ENCODE measurements at regions not wholly inside any gene's neighbourhood (a gene's known extent, or its start where the extent isn't known, plus 50 kb on each side); places are given as distances from the start of the nearest gene placed in this dataset.
"Not testable (repeated sequence)": the region's sequence is repeated elsewhere in the genome, so short reads cannot be mapped to it uniquely, and the experiment has no call there.

GRCh38 chr10:125404902-125405301, 244.5 kb upstream of the CTBP2 start:
- DNase-seq (ENCODE audit: low read depth in 2 of 3, low spot score in 2 of 3) = not testable (repeated sequence)

GRCh38 chr10:125401462-125401861, 241.1 kb upstream of the CTBP2 start:
- no peak for DNase-seq (ENCODE audit: low read depth in 2 of 3, low spot score in 2 of 3)

DNA sequence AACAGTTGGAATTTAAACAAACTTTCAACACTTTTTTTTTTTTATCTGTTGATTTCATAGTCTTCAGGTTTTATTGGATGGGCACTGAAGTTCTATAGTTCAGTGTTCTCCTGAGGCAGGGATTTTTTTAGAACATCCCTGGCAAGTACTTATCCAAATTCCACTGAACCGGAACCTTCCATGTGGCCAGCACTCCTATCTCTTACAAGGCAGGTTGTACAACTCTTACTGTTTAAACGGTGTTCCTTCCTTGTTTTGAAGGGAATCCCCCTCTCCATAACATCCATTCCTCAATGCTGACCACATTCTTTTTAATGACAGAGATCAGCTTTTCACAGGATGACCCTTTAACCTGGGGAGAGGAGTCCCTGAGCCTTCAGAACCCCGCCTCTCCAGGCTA, 238.9 kb upstream of the CTBP2 start:
- DNase-seq (ENCODE audit: low read depth in 2 of 3, low spot score in 2 of 3) = no peak

GRCh38 chr10:125398270-125398669, 237.9 kb upstream of the CTBP2 start:
- no peak for DNase-seq (ENCODE audit: low read depth in 2 of 3, low spot score in 2 of 3)

GRCh38 chr10:125397608-125398007, 237.2 kb upstream of the CTBP2 start:
- no peak for DNase-seq (ENCODE audit: low read depth in 2 of 3, low spot score in 2 of 3)

DNA sequence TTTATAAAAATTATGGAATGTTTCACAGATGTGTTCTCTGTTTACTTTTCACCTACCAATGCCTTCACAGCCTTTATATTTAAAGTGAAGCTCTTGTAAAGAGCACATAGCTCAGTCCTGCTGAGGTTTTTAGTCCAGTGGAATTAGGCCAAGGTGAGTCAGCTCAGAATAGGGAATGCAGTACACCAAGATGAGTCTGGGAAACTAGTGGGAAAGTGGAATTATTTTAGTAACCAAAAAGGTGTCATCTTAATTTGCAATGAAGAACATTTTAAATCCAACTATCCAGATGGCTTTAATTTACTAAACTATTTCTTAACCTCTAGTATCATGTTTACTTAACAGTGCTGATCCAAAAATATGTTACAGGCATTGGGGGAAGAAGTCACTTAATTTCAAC, 236.3 kb upstream of the CTBP2 start:
- no peak for DNase-seq (ENCODE audit: low read depth in 2 of 3, low spot score in 2 of 3)

DNA sequence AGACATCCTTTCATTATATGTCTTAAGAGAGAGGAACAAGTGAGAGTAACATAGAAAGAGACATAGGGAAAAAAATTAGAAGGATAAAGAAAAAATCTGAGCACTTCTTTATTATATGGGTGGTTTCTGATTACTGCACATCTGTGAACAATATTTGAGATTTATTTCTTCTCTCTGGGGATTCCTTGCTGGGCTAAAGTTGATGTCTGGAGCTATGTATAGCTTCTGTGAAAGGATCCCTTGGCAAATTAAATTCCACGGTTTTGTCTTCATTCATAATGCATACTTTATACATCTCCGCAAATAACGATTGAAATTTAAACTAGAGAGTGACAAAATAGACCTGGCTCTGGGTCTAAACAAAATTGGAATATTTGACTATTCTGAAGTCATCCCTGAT, 232.2 kb upstream of the CTBP2 start:
- no peak for DNase-seq (ENCODE audit: low read depth in 2 of 3, low spot score in 2 of 3)

GRCh38 chr10:125392154-125392553, 231.8 kb upstream of the CTBP2 start:
- no peak for DNase-seq (ENCODE audit: low read depth in 2 of 3, low spot score in 2 of 3)

DNA sequence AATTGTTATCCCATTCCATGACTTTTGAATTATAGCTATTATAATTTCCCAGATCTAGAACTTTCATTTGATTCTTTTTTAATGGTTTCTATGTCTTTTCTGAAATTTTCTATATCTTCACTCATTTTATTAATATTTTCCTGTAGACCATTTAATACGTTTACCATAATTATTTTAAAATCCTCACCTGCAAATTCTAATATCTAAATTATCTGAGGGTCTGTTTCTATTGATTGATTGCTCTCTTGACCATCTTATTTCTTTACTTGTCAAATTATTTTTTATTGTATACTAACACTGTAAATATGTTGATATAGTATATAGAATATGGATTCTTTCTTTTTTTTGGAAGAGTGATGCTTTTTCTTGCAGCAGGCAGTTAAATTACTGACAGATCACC, 229.3 kb upstream of the CTBP2 start:
- no peak for DNase-seq (ENCODE audit: low read depth in 2 of 3, low spot score in 2 of 3)

DNA sequence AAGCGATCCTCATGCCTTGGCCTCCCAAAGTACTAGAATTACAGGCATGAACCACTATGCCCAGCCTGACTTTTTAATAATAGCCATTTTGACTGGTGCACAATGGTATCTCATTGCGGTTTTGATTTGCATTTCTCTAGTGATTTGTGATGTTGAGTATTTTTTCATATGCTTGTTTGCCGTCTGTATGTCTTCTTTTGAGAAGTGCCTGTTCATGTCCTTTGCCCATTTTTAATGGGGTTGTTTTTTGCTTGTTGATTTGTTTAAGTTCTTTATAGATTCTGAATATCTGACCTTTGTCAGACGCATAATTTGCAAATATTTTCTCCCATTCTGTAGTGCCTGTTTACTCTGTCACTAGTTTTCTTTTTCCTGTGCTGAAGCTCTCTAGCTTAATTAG, 219.2 kb upstream of the CTBP2 start:
- DNase-seq (ENCODE audit: low read depth in 2 of 3, low spot score in 2 of 3) = no peak

GRCh38 chr10:125377368-125377767, 217.0 kb upstream of the CTBP2 start:
- no peak for DNase-seq (ENCODE audit: low read depth in 2 of 3, low spot score in 2 of 3)

DNA sequence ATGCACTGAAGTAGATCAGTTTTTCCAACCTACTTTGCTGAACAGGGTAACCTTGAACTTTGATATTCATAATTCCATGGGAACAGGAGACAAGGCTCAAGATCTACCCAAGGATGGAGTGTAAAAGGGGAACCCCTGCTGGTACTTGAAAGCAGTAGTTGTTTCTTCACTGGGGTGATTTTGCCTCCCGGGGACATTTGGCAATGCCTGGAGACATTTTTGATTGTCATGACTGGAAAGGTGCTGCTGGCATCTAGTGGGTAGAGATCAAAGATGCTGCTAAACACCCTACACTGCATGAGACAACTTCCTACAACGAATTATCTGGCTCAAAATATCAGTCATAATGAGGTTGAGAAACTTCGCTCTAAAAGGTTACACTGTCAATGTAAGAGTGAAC, 214.8 kb upstream of the CTBP2 start:
- DNase-seq (ENCODE audit: low read depth in 2 of 3, low spot score in 2 of 3) = no peak

GRCh38 chr10:125373546-125373945, 213.2 kb upstream of the CTBP2 start:
- DNase-seq (ENCODE audit: low read depth in 2 of 3, low spot score in 2 of 3) = no peak

GRCh38 chr10:125370578-125370977, 210.2 kb upstream of the CTBP2 start:
- no peak for DNase-seq (ENCODE audit: low read depth in 2 of 3, low spot score in 2 of 3)

- no peak for DNase-seq (ENCODE audit: low read depth in 2 of 3, low spot score in 2 of 3)
These were observed 209.3 kb upstream of the CTBP2 start for GRCh38 chr10:125369382-125370326.

DNA sequence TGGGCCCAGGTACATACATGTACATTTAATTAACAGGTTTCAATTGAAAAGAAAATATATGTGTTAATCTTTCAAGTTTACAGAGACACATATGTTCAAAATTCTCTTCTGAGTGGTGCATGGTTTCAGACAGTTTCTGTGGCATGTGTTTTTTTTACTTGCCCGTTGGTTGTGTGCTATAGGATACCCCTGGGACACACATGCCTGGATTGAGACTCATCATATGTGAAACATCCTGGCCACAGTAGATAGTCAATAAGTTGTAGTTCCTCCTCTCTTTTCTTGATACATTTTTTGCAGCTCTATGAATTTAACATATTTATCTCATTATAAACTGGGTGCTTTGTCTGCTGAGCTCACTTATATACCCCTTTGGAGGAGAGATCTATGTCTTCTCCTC, 207.8 kb upstream of the CTBP2 start:
- no peak for DNase-seq (ENCODE audit: low read depth in 2 of 3, low spot score in 2 of 3)

- DNase-seq (ENCODE audit: low read depth in 2 of 3, low spot score in 2 of 3) = no peak
These were observed 203.4 kb upstream of the CTBP2 start for GRCh38 chr10:125363791-125364190.

DNA sequence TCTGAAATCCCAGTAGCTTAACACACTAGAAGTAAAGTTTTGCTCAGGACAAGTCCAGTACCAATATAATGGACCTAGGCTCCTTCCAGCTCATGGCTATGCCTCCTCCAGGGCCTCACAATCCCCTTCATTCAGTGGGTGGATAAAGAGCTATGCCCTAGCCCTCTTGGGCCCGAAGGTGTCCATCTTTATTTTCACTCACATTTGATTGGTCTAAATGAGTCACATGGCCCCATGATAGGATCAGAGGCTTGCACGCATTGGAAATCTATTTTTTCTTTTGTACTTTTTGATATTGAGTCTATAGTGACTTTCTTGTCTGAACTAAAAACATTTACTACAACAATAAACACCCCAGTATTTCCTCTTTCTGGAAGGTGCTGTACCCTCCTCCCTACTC, 202.6 kb upstream of the CTBP2 start:
- no peak for DNase-seq (ENCODE audit: low read depth in 2 of 3, low spot score in 2 of 3)

GRCh38 chr10:125359401-125359800, 199.0 kb upstream of the CTBP2 start:
- DNase-seq (ENCODE audit: low read depth in 2 of 3, low spot score in 2 of 3) = no peak

- no peak for DNase-seq (ENCODE audit: low read depth in 2 of 3, low spot score in 2 of 3)
These were observed 195.3 kb upstream of the CTBP2 start for GRCh38 chr10:125355657-125356056.

- DNase-seq (ENCODE audit: low read depth in 2 of 3, low spot score in 2 of 3) = no peak
These were observed 190.2 kb upstream of the CTBP2 start for GRCh38 chr10:125350519-125350918.

- no peak for DNase-seq (ENCODE audit: low read depth in 2 of 3, low spot score in 2 of 3)
These were observed 188.2 kb upstream of the CTBP2 start for GRCh38 chr10:125348536-125348935.

DNA sequence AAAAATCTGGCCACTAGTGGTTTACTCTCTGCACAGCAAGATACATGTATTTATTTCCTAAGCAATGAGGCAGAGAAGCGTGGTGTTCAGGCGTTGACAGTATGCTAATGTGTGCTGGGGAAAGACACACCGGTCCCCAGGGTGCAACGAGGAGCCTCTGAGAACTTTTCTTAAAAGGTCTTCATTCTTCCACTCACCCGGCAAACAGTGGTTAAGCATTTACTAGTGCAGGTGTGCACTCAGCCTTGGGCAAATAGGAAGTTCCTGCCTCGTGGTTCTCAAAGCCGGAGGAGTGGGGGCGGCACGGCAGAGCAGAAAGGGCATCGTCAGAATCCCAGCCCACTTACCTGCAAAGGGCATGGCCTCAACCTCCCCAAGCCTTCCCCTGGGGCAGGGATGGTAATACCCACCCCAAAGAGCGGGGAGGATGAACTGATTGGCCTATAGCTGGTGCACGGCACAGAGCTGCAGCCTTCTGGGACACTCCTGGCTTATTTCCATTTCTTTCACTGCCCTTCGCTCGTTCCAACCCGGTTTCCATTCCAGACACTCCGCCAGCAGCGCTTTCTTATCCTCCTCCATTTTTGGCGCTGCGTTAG, 184.3 kb upstream of the CTBP2 start:
- no peak for DNase-seq (ENCODE audit: low read depth in 2 of 3, low spot score in 2 of 3)
